Transverse colon (tissue), 4 donors: ENCODE measurements at regions not wholly inside any gene's neighbourhood (a gene's known extent, or its start where the extent isn't known, plus 50 kb on each side); places are given as distances from the start of the nearest gene placed in this dataset.

Source experiments
- DNase-seq: peaks from one replicate; pipeline ENCODE4 v3.0.0-alpha.2; 2019
- H3K27ac ChIP-seq, 4 donors: fragments of 200-600 bp; sonication (generic); 2 replicates each; pipeline ENCODE4 v1.5.1; 2016 to 2018; ENCODE audit warnings: inconsistent platforms in 4 of 4
- H3K27me3 ChIP-seq: fragments of 200-600 bp; sonication (generic); 2 replicates; pipeline ENCODE4 v1.5.1; 2017; ENCODE audit warnings: inconsistent platforms
- H3K36me3 ChIP-seq, 4 donors: fragments of 200-600 bp; sonication (generic); 2 replicates each; pipeline ENCODE4 v1.5.1; 2017 to 2019; ENCODE audit warnings: inconsistent platforms in 4 of 4
- H3K4me1 ChIP-seq, 4 donors: fragments of 200-600 bp; sonication (generic); 2 replicates each; pipeline ENCODE4 v1.5.1; 2017 to 2020; ENCODE audit warnings: inconsistent platforms in 4 of 4
- H3K4me3 ChIP-seq, 4 donors: fragments of 200-600 bp; sonication (generic); 1 replicate in 1 of 4; 2 replicates in 3 of 4; pipeline versions ENCODE4 v1.5.1 to v1.6.1; 2017 to 2019; ENCODE audit warnings: inconsistent platforms in 4 of 4
- H3K9me3 ChIP-seq, 2 donors: fragments of 200-600 bp; sonication (generic); 2 replicates each; pipeline ENCODE4 v1.5.1; 2017 to 2019; ENCODE audit warnings: inconsistent platforms in 2 of 2
- CTCF ChIP-seq, 5 experiments: fragments of 200-600 bp in 3 of 5; fragments of 450-650 bp in 2 of 5; sonication (generic) in 3 of 5; IDR thresholded peaks; 1 replicate in 2 of 5; 2 replicates in 3 of 5; pipeline ENCODE4 v1.5.1; 2016 to 2017; ENCODE audit warnings: antibody characterized with exemption in 5 of 5, inconsistent platforms in 3 of 5, mild to moderate bottlenecking in 2 of 5, moderate library complexity in 1 of 5
- EP300 ChIP-seq: sonication (generic); formaldehyde crosslinking; IDR thresholded peaks from one replicate; pipeline ENCODE4 v1.6.1; 2017; ENCODE audit warnings: antibody characterized with exemption, low read depth
- POLR2A ChIP-seq: fragments of 450-650 bp; IDR thresholded peaks from one replicate; pipeline ENCODE4 v1.6.1; 2016; ENCODE audit warnings: antibody characterized with exemption, mild to moderate bottlenecking, moderate library complexity
- POLR2AphosphoS5 ChIP-seq, 3 donors: sonication (generic); formaldehyde crosslinking; IDR thresholded peaks; one replicate each; pipeline ENCODE4 v1.6.1; 2016; ENCODE audit warnings: antibody characterized with exemption in 3 of 3
- WGBS, 2 donors: methylation state at CpG; one replicate each; pipeline ENCODE4 v1.1.5; 2018; ENCODE audit warnings: low coverage in 1 of 2; 5-methylcytosine and 5-hydroxymethylcytosine counted together
- in situ Hi-C, 4 donors: fragments of 200-750 bp; cut with MboI; loops; one replicate each; pipeline versions ENCODE4 v1.15.0 to v1.15.1; 2017; ENCODE audit warnings: low sequenced_read_pairs in 3 of 4, low pct_ligation_motif_present in 1 of 4, low pct_unique_long_range_greater_than_20kb in 1 of 4
- intact Hi-C: fragments of 100-400 bp; cut with DNase I; formaldehyde crosslinking; loops from one replicate; pipeline ENCODE4 v1.15.1; 2023; ENCODE audit warnings: low total_unique reads

DNA sequence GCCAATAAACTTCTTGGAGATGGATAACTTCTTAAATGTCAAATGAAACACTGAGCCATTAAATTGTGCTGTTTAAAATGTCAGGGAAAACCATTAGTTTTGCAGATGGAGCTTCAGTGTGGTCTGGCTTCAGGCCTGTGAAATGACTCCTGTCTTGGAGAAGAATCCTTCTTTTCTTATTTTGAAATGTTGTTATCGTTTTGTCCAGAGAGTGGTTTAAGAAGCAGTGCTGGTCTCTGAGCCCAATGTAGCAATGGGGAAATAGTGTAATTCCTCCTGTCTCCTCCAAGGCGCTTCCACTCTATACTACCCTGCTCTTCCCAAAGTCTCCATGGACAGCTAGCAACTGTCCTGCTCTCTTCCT lies 177.6 kb downstream of the REEP3 start:
- Histone ChIP-seq H3K4me1 (peaks cover 0 to 31% (median 19%) of the 10 kb centered on the region in 4 donors), H3K9me3 (no peaks in the 10 kb centered on the region), H3K36me3 (no peaks in the 10 kb centered on the region), H3K27me3 (no peaks in the 10 kb centered on the region), H3K27ac (peak overlapping the region; percentile 66 to 80 (median 76)), H3K4me3 (no peak overlapping the region)
- no peak for DNase-seq
- TF ChIP-seq POLR2A = no peak
- TF ChIP-seq POLR2AphosphoS5 (IDR thresholded peaks at IDR 0.05) = no peak
- no peak for TF ChIP-seq CTCF (IDR thresholded peaks at IDR 0.05)
- TF ChIP-seq EP300 = no peak
- intact Hi-C loops = no loop called here
- WGBS, 2 donors = 77 to 90% methylated on average over 2 of the region's 2 CpGs
- in situ Hi-C loops = no loop called here

GRCh38 chr10:63699785-63700613 lies 178.8 kb downstream of the REEP3 start:
- 46 to 60% methylated on average over 5 of the region's 5 CpGs for WGBS, 2 donors
- Histone ChIP-seq H3K36me3 (no peaks in the 10 kb centered on the region), H3K4me3 (no peak overlapping the region), H3K27me3 (no peaks in the 10 kb centered on the region), H3K9me3 (no peaks in the 10 kb centered on the region), H3K4me1 (peaks cover 0 to 32% (median 19%) of the 10 kb centered on the region in 4 donors), H3K27ac (peak overlapping the region; percentile 66 to 80 (median 76))
- intact Hi-C loops (no loop called here), in situ Hi-C loops (loop anchor here in 2 of 4 donors (25.0 kb wide), 1 partner anchor 488 kb away; no protein-coding TSS in a partner anchor)
- TF ChIP-seq POLR2AphosphoS5 (IDR thresholded peaks at IDR 0.05) (peak in 2 of 3 donors; percentile 8 to 33), POLR2A (no peak)
- no peak for DNase-seq

GRCh38 chr10:63700631-63701156 lies 179.5 kb downstream of the REEP3 start:
- intact Hi-C loops (no loop called here), in situ Hi-C loops (loop anchor here in 2 of 4 donors (25.0 kb wide), 1 partner anchor 488 kb away; no protein-coding TSS in a partner anchor)
- 73 to 75% methylated on average over 1 of the region's 1 CpG for WGBS, 2 donors

DNA sequence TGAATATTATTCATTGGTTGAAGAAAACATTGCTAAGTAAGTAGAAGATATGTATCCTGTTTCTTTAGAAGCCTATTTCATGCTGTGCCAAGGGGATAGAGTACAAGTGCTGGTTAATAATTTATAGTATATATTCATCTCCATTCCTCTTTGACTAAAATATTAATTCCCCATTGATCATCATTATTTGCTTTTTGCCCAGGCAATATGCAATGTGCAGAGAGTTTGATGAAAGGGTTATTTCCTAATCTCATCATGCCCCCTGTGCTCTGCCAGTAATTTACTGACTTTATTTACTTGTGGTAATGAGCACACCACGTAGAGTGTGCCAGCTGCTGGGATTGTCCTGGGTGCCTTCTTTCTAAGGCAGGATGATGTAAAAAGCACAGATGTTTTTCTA lies 180.9 kb downstream of the REEP3 start:
- no peaks in the 10 kb centered on the region for H3K36me3 ChIP-seq
- H3K27me3 ChIP-seq = no peaks in the 10 kb centered on the region
- peaks cover 3 to 35% (median 20%) of the 10 kb centered on the region in 4 donors for H3K4me1 ChIP-seq
- H3K9me3 ChIP-seq = no peaks in the 10 kb centered on the region
- 34% methylated on average over 1 of the region's 1 CpG; no CpG with 5 or more reads in 1 of the 2 donors for WGBS, 2 donors
- H3K4me3 ChIP-seq = no peak overlapping the region
- in situ Hi-C loops = loop anchor here in 2 of 4 donors (25.0 kb wide), 1 partner anchor 490 kb away; no protein-coding TSS in a partner anchor
- intact Hi-C loops = no loop called here
- H3K27ac ChIP-seq = no peak overlapping the region
- TF ChIP-seq EP300 (no peak), POLR2A (no peak), CTCF (IDR thresholded peaks at IDR 0.05) (no peak), POLR2AphosphoS5 (IDR thresholded peaks at IDR 0.05) (no peak)
- no peak for DNase-seq

More at GRCh38 chr10:63700631-63701156, 179.5 kb downstream of the REEP3 start:
- no peak for DNase-seq
- TF ChIP-seq EP300 (no peak), CTCF (IDR thresholded peaks at IDR 0.05) (no peak), POLR2AphosphoS5 (IDR thresholded peaks at IDR 0.05) (no peak)
- Histone ChIP-seq H3K36me3 (no peaks in the 10 kb centered on the region), H3K4me1 (peaks cover 0 to 32% (median 19%) of the 10 kb centered on the region in 4 donors), H3K27ac (peak overlapping the region; percentile 66 to 80 (median 76)), H3K27me3 (no peaks in the 10 kb centered on the region), H3K9me3 (no peaks in the 10 kb centered on the region), H3K4me3 (no peak overlapping the region)
